ENCODE measurements at regions not wholly inside any gene's neighbourhood (a gene's known extent, or its start where the extent isn't known, plus 50 kb on each side); places are given as distances from the start of the nearest gene placed in this dataset.

DNA sequence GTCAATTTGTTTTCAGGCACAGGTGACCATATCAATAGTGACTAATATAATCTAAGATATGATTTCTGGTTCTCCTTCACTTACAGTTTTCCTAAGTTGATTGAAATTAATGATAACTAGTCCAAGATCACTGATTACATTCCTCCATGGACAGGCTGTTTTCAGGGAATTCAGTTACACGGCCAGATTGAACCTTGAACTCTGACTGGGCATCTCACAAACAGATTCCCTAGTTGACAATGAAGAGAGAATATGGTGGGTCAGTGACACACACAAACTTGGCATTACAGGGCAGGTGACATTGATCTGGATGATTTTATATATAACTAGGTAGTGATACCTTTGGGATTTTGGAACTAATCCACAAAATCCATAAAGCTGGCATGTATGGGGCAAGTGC, 110.2 kb upstream of the EGR2 start:
- Histone ChIP-seq H3K4me3 (ENCODE audit: low read depth, low read length) (no peak overlapping the region), H3K36me3 (ENCODE audit: control insufficient read depth, insufficient read depth, low read length) (no peaks in the 10 kb centered on the region), H3K27me3 (ENCODE audit: control insufficient read depth, insufficient read depth, low read length) (no peaks in the 10 kb centered on the region)
- DNase-seq (ENCODE audit: low read depth) (no peak), FAIRE-seq (no peak)
- no peak for TF ChIP-seq CTCF (IDR thresholded peaks at IDR 0.05; ENCODE audit: insufficient read depth, low read length, severe bottlenecking)

- Histone ChIP-seq H3K36me3 (ENCODE audit: control insufficient read depth, insufficient read depth, low read length) (no peaks in the 10 kb centered on the region), H3K4me3 (ENCODE audit: low read depth, low read length) (no peak overlapping the region), H3K27me3 (ENCODE audit: control insufficient read depth, insufficient read depth, low read length) (no peaks in the 10 kb centered on the region)
- no peak for TF ChIP-seq CTCF (IDR thresholded peaks at IDR 0.05; ENCODE audit: insufficient read depth, low read length, severe bottlenecking)
- DNase-seq (ENCODE audit: low read depth) (no peak), FAIRE-seq (no peak)
Observed at GRCh38 chr10:62924344-62924748, 108.2 kb upstream of the EGR2 start.

DNA sequence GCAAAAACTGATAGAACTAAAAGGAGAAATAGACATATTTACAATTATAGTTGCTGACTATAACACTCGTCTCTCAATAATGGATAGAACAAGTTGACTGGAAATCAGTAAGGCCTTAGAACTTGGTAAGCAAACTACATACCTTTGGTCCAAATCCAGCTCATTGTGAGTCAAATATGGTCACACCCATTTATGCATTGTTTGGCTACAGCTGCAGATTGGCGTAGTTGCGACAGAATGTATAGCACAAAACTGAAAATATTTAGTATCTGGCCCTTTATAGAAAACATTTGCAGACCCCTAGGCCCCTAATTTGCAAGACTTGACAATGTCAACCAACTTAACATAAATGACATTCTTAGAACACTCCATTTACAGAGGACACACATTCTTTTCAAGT, 103.6 kb upstream of the EGR2 start:
- FAIRE-seq (no peak), DNase-seq (ENCODE audit: low read depth) (peak; percentile 47)
- H3K4me3 ChIP-seq (ENCODE audit: low read depth, low read length) = no peak overlapping the region
- H3K36me3 ChIP-seq (ENCODE audit: control insufficient read depth, insufficient read depth, low read length) = no peaks in the 10 kb centered on the region
- H3K27me3 ChIP-seq (ENCODE audit: control insufficient read depth, insufficient read depth, low read length) = no peaks in the 10 kb centered on the region
- TF ChIP-seq CTCF (IDR thresholded peaks at IDR 0.05; ENCODE audit: insufficient read depth, low read length, severe bottlenecking) = no peak

GRCh38 chr10:62917475-62918238, 101.5 kb upstream of the EGR2 start:
- no peak for TF ChIP-seq CTCF (IDR thresholded peaks at IDR 0.05; ENCODE audit: insufficient read depth, low read length, severe bottlenecking)
- Histone ChIP-seq H3K4me3 (ENCODE audit: low read depth, low read length) (no peak overlapping the region), H3K36me3 (ENCODE audit: control insufficient read depth, insufficient read depth, low read length) (no peaks in the 10 kb centered on the region), H3K27me3 (ENCODE audit: control insufficient read depth, insufficient read depth, low read length) (no peaks in the 10 kb centered on the region)
- FAIRE-seq = no peak
- DNase-seq (ENCODE audit: low read depth) = no peak

DNA sequence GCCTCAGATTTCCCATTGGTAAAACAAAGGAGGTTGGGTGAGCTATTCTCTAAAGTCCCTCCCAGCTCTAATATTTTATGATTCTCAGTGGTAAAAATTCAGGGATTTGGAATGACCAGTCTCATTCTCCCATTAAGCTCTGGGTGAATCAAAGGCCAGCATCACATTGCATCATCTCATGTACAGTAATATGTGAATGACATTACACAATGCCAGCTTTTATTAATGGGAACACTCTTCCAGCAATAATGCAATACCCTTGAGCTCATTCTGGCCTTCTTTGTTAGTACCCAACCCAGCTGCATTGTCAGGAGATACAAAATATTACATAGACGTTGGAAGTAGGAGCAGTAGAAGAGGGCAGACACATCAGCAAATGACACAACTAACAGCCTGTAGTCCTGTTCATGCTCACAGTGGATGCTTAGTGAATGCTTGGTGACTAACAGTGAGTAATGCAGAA, 100.0 kb upstream of the EGR2 start:
- DNase-seq (ENCODE audit: low read depth) (peak; percentile 56), FAIRE-seq (no peak)
- Histone ChIP-seq H3K27me3 (ENCODE audit: control insufficient read depth, insufficient read depth, low read length) (no peaks in the 10 kb centered on the region), H3K4me3 (ENCODE audit: low read depth, low read length) (no peak overlapping the region), H3K36me3 (ENCODE audit: control insufficient read depth, insufficient read depth, low read length) (no peaks in the 10 kb centered on the region)
- TF ChIP-seq CTCF (IDR thresholded peaks at IDR 0.05; ENCODE audit: insufficient read depth, low read length, severe bottlenecking) = no peak

GRCh38 chr10:62915158-62915557, 99.0 kb upstream of the EGR2 start:
- FAIRE-seq (no peak), DNase-seq (ENCODE audit: low read depth) (no peak)
- Histone ChIP-seq H3K36me3 (ENCODE audit: control insufficient read depth, insufficient read depth, low read length) (no peaks in the 10 kb centered on the region), H3K4me3 (ENCODE audit: low read depth, low read length) (no peak overlapping the region), H3K27me3 (ENCODE audit: control insufficient read depth, insufficient read depth, low read length) (no peaks in the 10 kb centered on the region)
- TF ChIP-seq CTCF (IDR thresholded peaks at IDR 0.05; ENCODE audit: insufficient read depth, low read length, severe bottlenecking) = no peak
